GM21528 (cell line): ENCODE measurements at regions not wholly inside any gene's neighbourhood (a gene's known extent, or its start where the extent isn't known, plus 50 kb on each side); places are given as distances from the start of the nearest gene placed in this dataset.

Experiments
- ATAC-seq: cut with Tn5 transposase; IDR thresholded peaks from one replicate; pipeline ENCODE4 v1.9.1; 2021; ENCODE audit warnings: mild to moderate bottlenecking, moderate library complexity; ENCODE audit not compliant: unreplicated experiment, low FRiP score

- no peak for ATAC-seq
Observed at GRCh38 chr2:12928197-12928774, 211.6 kb downstream of the TRIB2 start.

- no peak for ATAC-seq
Observed at GRCh38 chr2:12928775-12929401, 212.2 kb downstream of the TRIB2 start.

- ATAC-seq = no peak
Observed at GRCh38 chr2:12929758-12930157, 213.0 kb downstream of the TRIB2 start.

- ATAC-seq = no peak
Observed at GRCh38 chr2:12930391-12930790, 213.7 kb downstream of the TRIB2 start.

GRCh38 chr2:12931186-12931844, 214.6 kb downstream of the TRIB2 start:
- ATAC-seq = peak; percentile 64

- no peak for ATAC-seq
Observed at GRCh38 chr2:12932192-12932591, 215.5 kb downstream of the TRIB2 start.

GRCh38 chr2:12934146-12934756, 217.5 kb downstream of the TRIB2 start:
- ATAC-seq = no peak

- ATAC-seq = no peak
Observed at GRCh38 chr2:12935222-12935621, 218.5 kb downstream of the TRIB2 start.

GRCh38 chr2:12935796-12936195, 219.1 kb downstream of the TRIB2 start:
- ATAC-seq = no peak

GRCh38 chr2:12941203-12941602, 224.5 kb downstream of the TRIB2 start:
- ATAC-seq = no peak

- no peak for ATAC-seq
Observed at GRCh38 chr2:12948231-12948960, 231.7 kb downstream of the TRIB2 start.

- ATAC-seq = peak; percentile 75
Observed at GRCh38 chr2:12948961-12949353, 232.2 kb downstream of the TRIB2 start.

- no peak for ATAC-seq
Observed at GRCh38 chr2:12949406-12949805, 232.7 kb downstream of the TRIB2 start.

GRCh38 chr2:12950174-12950573, 233.4 kb downstream of the TRIB2 start:
- ATAC-seq = no peak

GRCh38 chr2:12950957-12951656, 234.4 kb downstream of the TRIB2 start:
- ATAC-seq = no peak

GRCh38 chr2:12951657-12951973, 234.9 kb downstream of the TRIB2 start:
- ATAC-seq = no peak

- ATAC-seq = no peak
Observed at GRCh38 chr2:12953596-12953995, 236.9 kb downstream of the TRIB2 start.

GRCh38 chr2:12955864-12956263, 239.1 kb downstream of the TRIB2 start:
- no peak for ATAC-seq

- ATAC-seq = no peak
Observed at GRCh38 chr2:12957251-12957650, 240.5 kb downstream of the TRIB2 start.

GRCh38 chr2:12959935-12960334, 243.2 kb downstream of the TRIB2 start:
- no peak for ATAC-seq

GRCh38 chr2:12960671-12961070, 243.9 kb downstream of the TRIB2 start:
- no peak for ATAC-seq
